Left lobe of liver (tissue), 2 donors: ENCODE measurements at regions not wholly inside any gene's neighbourhood (a gene's known extent, or its start where the extent isn't known, plus 50 kb on each side); places are given as distances from the start of the nearest gene placed in this dataset.

Experiments used
- ATAC-seq: fragments of 200-7000 bp; cut with Tn5 transposase; one replicate; pipeline ENCODE4 v1.9.1; 2020; ENCODE audit warnings: mild to moderate bottlenecking, moderate library complexity
- DNase-seq: peaks from one replicate; pipeline ENCODE4 v3.0.0-alpha.2; 2020; ENCODE audit warnings: low spot score
- donor health status: DM: no; HTN: no; CAD: no; lungs with moderate emphysema.
- donor health status: DM: no; HTN: yes; CAD: no.

DNA sequence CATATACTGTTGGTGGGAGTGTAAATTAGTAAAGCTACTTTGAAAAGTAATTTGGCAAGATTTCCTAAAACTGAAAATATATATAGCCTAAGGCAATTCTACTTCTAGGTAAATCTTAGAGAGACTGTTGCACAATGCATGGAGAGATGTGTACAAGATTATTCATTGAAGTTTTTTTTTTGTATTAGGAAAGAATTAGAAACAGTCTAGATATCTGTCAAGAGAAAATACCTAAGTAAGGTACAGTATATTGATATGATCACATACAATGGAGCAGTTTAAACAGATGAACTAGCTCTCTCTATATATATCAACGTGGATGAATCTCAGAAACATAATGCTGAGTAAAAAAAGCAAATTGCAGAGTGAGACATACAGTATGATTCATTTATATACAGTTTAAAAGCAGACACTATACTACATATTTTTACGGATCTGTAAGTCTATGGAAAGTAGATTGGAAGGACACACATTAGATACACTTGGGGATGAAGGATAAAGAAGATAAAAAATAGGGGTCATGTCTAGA lies 59.3 kb upstream of the ACVR1 start:
- no peak for ATAC-seq
- no peak for DNase-seq

DNA sequence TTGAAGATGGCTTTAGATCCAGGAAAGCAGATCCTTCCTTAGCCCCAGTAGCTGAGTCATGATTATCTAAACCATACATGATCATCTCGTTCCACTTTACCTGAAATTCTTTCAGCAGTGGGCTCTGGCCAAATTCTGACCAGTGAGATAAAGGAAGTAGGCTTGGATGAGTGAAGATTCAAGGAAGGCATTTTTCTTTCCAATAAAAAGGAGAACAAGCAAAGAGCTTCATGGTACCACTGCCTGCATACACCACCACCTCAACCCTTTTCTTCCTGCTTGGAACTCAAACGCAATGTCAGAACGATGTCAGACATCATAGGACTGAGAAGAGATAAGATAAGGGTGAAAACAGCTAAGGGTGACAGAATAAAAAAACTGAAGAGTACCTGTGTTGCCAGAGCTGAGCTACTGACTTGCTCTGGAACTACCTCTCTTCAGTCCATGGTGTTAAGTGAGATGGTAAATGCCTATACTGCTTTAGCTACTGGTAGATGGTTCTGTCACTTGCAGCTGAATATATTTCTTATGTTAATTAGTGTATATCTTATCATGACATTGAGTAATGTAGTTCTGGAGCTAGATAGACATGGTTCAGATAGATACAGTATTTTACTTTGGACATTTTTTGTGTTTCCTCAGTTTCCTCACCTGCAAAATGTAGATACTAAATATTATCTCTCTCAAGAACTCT lies 58.7 kb upstream of the ACVR1 start:
- DNase-seq = no peak
- ATAC-seq = no peak

DNA sequence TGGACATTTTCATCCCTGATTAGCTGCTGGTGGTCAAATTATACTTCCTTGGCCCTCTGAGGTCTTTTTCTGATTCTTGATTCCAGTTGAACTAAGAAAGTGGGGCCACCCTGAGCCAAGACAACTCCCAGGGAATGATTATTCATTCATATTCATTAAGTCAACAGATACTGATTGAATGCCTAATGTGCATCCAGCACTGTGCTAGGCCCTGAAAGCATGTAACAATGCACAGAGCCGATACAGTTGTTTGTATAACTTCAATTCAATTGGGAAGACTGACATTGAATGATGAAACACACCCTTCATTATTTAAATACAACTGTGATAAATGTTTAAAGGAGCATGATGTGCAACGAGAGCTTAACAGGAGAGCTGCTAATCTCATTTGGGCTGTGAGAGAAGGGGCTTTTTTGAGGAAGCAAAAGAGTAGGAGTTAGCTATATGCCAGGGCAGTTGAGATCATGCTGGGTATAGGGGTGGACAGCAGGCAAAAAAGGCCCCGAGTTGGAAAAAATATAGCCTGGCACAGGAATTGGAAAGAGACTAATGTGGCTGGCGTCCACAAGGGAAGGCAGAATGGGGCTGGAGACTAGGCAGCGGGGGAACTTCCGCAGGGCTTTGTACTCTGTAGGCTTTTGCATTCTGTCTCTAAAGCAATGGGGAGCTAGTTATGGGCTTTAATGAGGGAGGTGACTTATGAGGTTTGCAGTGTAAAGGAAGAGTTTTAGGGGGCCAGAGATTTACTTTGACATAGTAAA lies 57.2 kb upstream of the ACVR1 start:
- ATAC-seq (no peak), DNase-seq (no peak)

DNA sequence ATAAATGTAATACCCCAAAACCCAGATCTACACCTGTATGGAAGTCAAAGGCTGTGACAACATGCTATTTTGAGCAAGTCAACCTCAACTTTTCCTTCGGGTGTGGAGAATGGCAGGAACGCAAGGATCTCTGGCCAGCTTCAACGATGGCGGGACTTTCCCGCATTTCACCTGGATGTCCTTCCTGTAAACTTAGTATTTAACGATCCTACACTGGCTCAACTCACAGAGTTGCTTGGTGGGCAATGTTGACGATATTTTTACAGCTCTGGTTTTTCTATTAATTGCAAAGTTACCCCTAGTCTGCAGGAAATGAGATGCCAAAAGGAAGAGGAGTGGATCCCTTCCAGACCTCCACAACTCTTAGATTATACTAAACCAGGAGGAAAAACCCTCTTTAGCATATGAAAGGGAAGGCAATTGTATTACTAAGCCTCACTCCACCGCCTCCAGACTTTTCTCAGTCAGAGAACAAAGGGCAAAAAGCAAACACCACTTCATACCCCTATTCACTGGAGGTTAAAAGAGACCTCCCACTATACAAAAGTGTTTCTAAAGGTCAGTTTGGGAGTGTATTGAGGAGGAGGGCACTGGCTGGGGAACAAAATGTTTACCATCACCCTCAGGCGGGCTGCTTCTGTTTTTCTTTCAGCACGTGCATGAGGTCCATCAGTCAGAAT lies 56.5 kb upstream of the ACVR1 start:
- DNase-seq = no peak

DNA sequence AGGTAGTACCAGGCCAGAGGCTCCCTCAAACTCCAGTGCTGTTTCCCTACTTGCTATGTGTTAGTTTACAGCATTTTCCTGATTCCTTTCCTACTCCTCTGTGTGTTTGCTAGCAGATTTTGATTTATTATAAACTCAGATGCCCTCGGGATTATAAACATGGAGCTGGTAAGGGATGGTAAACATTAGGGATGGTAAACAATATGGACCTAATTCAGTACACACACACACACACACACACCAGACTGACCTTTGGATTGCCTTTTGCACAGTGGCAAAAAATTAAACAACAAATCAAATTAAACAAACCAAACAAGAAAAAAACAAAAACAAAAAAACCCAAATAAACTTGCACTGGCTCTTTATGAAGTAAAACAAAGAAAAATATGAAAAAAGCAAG lies 55.4 kb upstream of the ACVR1 start:
- no peak for DNase-seq
- ATAC-seq = peak; percentile 91

More for the DNA sequence above, 56.5 kb upstream of the ACVR1 start:
- ATAC-seq = no peak

DNA sequence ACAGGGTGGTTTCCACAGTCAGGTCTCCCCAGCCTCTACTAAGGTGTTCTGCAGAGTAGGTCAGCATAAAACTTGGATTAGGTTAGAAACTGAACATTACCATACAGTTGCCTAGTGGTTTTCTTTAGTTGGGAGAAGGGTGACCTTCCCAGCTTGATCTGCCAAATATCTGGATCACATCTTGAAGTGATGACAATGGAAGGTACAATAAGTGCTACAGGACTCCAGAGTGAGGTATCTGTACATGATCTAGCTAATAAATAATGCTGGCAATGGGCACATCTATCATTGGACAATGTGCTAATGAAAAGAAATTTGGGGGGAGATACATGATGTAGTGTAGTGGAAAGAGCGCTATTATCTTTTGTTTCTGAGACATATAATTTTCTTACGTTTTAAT lies 54.6 kb upstream of the ACVR1 start:
- ATAC-seq (no peak), DNase-seq (no peak)

GRCh38 chr2:157929871-157930667 lies 53.9 kb upstream of the ACVR1 start:
- DNase-seq (no peak), ATAC-seq (no peak)

- ATAC-seq (no peak), DNase-seq (no peak)
Observed at GRCh38 chr2:157928372-157928771, 52.2 kb upstream of the ACVR1 start.

DNA sequence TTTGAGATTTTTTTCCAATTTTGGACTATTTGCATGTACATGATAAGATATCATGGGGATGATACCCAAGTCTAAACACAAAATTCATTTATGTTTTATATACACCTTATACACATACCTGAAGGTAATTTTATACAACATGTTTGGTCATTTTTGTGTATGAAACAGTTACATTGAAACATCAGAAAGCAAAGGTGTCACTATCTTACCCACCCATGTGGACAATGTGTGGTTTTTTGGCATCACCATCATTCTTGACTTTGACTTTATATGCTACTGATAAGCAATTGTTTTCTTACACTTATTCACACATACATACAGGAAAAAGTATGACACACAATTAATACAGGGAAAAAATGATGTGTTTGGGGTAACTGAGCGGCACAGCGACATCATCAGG lies 51.0 kb upstream of the ACVR1 start:
- ATAC-seq = no peak
- no peak for DNase-seq
